ENCODE measurements at regions not wholly inside any gene's neighbourhood (a gene's known extent, or its start where the extent isn't known, plus 50 kb on each side); places are given as distances from the start of the nearest gene placed in this dataset.

GRCh38 chr10:111745982-111746381 is 437.6 kb downstream of the GPAM start:
- Histone ChIP-seq H3K4me1 (ENCODE audit: insufficient read depth, poor library complexity, severe bottlenecking) (no peaks in the 10 kb centered on the region), H3K36me3 (ENCODE audit: low read depth) (no peaks in the 10 kb centered on the region), H3K27me3 (ENCODE audit: insufficient read depth, poor library complexity, severe bottlenecking) (no peaks in the 10 kb centered on the region), H3K9me3 (ENCODE audit: severe bottlenecking) (no peaks in the 10 kb centered on the region), H3K27ac (ENCODE audit: poor library complexity, severe bottlenecking) (no peak overlapping the region), H3K4me3 (ENCODE audit: severe bottlenecking) (no peak overlapping the region)
- ATAC-seq (ENCODE audit: low read depth): no peak
- no peak for DNase-seq (ENCODE audit: low spot score)
- no peak for TF ChIP-seq CTCF (IDR thresholded peaks at IDR 0.05; ENCODE audit: poor library complexity, severe bottlenecking)

GRCh38 chr10:111747751-111748150 is 435.8 kb downstream of the GPAM start:
- DNase-seq (ENCODE audit: low spot score) (no peak), ATAC-seq (ENCODE audit: low read depth) (no peak)
- no peaks in the 10 kb centered on the region for H3K4me1 ChIP-seq (ENCODE audit: insufficient read depth, poor library complexity, severe bottlenecking)
- no peaks in the 10 kb centered on the region for H3K36me3 ChIP-seq (ENCODE audit: low read depth)
- H3K27me3 ChIP-seq (ENCODE audit: insufficient read depth, poor library complexity, severe bottlenecking): no peaks in the 10 kb centered on the region
- H3K9me3 ChIP-seq (ENCODE audit: severe bottlenecking): no peaks in the 10 kb centered on the region
- H3K4me3 ChIP-seq (ENCODE audit: severe bottlenecking): no peak overlapping the region
- no peak for TF ChIP-seq CTCF (IDR thresholded peaks at IDR 0.05; ENCODE audit: poor library complexity, severe bottlenecking)
- H3K27ac ChIP-seq (ENCODE audit: poor library complexity, severe bottlenecking): no peak overlapping the region

GRCh38 chr10:111748184-111748583 is 435.4 kb downstream of the GPAM start:
- Histone ChIP-seq H3K4me1 (ENCODE audit: insufficient read depth, poor library complexity, severe bottlenecking) (no peaks in the 10 kb centered on the region), H3K9me3 (ENCODE audit: severe bottlenecking) (no peaks in the 10 kb centered on the region), H3K4me3 (ENCODE audit: severe bottlenecking) (no peak overlapping the region), H3K27ac (ENCODE audit: poor library complexity, severe bottlenecking) (no peak overlapping the region), H3K36me3 (ENCODE audit: low read depth) (no peaks in the 10 kb centered on the region), H3K27me3 (ENCODE audit: insufficient read depth, poor library complexity, severe bottlenecking) (no peaks in the 10 kb centered on the region)
- DNase-seq (ENCODE audit: low spot score) (no peak), ATAC-seq (ENCODE audit: low read depth) (no peak)
- no peak for TF ChIP-seq CTCF (IDR thresholded peaks at IDR 0.05; ENCODE audit: poor library complexity, severe bottlenecking)

GRCh38 chr10:111750165-111750849 is 433.3 kb downstream of the GPAM start:
- no peak for ATAC-seq (ENCODE audit: low read depth)
- H3K27me3 ChIP-seq (ENCODE audit: insufficient read depth, poor library complexity, severe bottlenecking): no peaks in the 10 kb centered on the region
- no peak for TF ChIP-seq CTCF (IDR thresholded peaks at IDR 0.05; ENCODE audit: poor library complexity, severe bottlenecking)
- no peak overlapping the region for H3K4me3 ChIP-seq (ENCODE audit: severe bottlenecking)
- H3K36me3 ChIP-seq (ENCODE audit: low read depth): no peaks in the 10 kb centered on the region
- H3K4me1 ChIP-seq (ENCODE audit: insufficient read depth, poor library complexity, severe bottlenecking): no peaks in the 10 kb centered on the region
- H3K9me3 ChIP-seq (ENCODE audit: severe bottlenecking): no peaks in the 10 kb centered on the region
- no peak for DNase-seq (ENCODE audit: low spot score)
- no peak overlapping the region for H3K27ac ChIP-seq (ENCODE audit: poor library complexity, severe bottlenecking)

Data from RWPE2 (cell line).